Kidney (tissue), 13 donors: ENCODE measurements at regions not wholly inside any gene's neighbourhood (a gene's known extent, or its start where the extent isn't known, plus 50 kb on each side); places are given as distances from the start of the nearest gene placed in this dataset.

Experiments used
- DNase-seq, 5 donors: peaks; one replicate each; pipeline ENCODE4 v3.0.0-alpha.2; 2013 to 2020
- FAIRE-seq: peaks from 2 replicates; lab custom pipeline; 2012; peaks lifted over from hg19 to GRCh38; lab: Jason Lieb, UNC
- H3K27ac ChIP-seq, 2 donors: one replicate each; pipeline ENCODE4 v1.7.0; 2013; ENCODE audit warnings: low read depth in 2 of 2, low read length in 2 of 2, inconsistent platforms in 1 of 2
- H3K27me3 ChIP-seq: one replicate; pipeline ENCODE4 v1.7.1; 2013; ENCODE audit warnings: low read length, inconsistent platforms; ENCODE audit not compliant: control insufficient read depth, insufficient read depth
- H3K36me3 ChIP-seq, 3 donors: one replicate each; pipeline versions ENCODE4 v1.7.0 to v1.7.1; 2013; ENCODE audit warnings: low read length in 3 of 3, control low read depth in 1 of 3, inconsistent platforms in 1 of 3; ENCODE audit not compliant: insufficient read depth in 3 of 3, control insufficient read depth in 2 of 3
- H3K4me1 ChIP-seq, 3 donors: one replicate each; pipeline versions ENCODE4 v1.7.0 to v1.7.1; 2013; ENCODE audit warnings: low read length in 3 of 3, inconsistent platforms in 1 of 3, low read depth in 1 of 3; ENCODE audit not compliant: control insufficient read depth in 2 of 3, insufficient read depth in 2 of 3
- H3K4me3 ChIP-seq, 3 donors: one replicate each; pipeline versions ENCODE4 v1.7.0 to v1.8.1; 2013; ENCODE audit warnings: low read length in 3 of 3, control low read depth in 1 of 3, inconsistent platforms in 1 of 3
- H3K9ac ChIP-seq, 3 donors: one replicate each; pipeline versions ENCODE4 v1.7.0 to v1.7.1; 2013; ENCODE audit warnings: low read length in 3 of 3, control low read depth in 1 of 3, inconsistent platforms in 1 of 3
- H3K9me3 ChIP-seq, 3 donors: one replicate each; pipeline versions ENCODE4 v1.7.0 to v1.7.1; 2013; ENCODE audit warnings: low read length in 3 of 3, control low read depth in 1 of 3, inconsistent platforms in 1 of 3; ENCODE audit not compliant: control insufficient read depth in 2 of 3, insufficient read depth in 1 of 3
- CTCF ChIP-seq: IDR thresholded peaks from 3 replicates; pipeline ENCODE4 v1.5.1; 2012; ENCODE audit warnings: mild to moderate bottlenecking, moderate library complexity, borderline replicate concordance; ENCODE audit not compliant: insufficient read depth; ENCODE audit errors: extremely low read depth
- intact Hi-C: fragments of 100-400 bp; cut with DNase I; formaldehyde crosslinking; loops from one replicate; pipeline ENCODE4 v1.11.1; 2022
- donor health status: control.
- donor health status: control.
- donor health status: control.
- donor health status: control.
- donor health status: control.
- donor health status: DM: yes; HTN: yes; CAD: no.
- donor health status: Normal renal cell carcinoma (clear cell type).

DNA sequence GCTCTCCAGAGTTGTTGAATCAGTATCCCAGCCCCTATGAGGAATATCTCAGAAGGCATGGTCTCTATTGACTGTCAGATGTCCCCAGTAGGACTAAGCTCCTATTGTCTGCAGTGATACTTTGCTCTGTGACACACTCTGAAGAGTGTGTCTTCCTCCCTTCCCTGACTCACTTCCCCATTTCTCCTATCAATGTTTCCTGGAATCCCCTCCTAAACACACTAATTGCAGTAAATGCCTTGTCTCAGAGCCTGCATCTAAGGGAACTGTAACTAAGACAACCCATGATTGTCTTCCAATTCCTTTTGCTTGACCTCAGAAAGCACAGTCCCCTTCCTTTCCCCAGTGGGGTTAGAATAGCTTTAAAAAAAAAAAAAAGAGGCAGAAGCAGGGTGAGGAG is 397.3 kb upstream of the PROK2 start:
- no peak overlapping the region for H3K27ac ChIP-seq
- no peaks in the 10 kb centered on the region for H3K36me3 ChIP-seq
- intact Hi-C loops: no loop called here
- H3K4me3 ChIP-seq: no peak overlapping the region
- no peaks in the 10 kb centered on the region for H3K9me3 ChIP-seq
- no peaks in the 10 kb centered on the region for H3K27me3 ChIP-seq
- no peak overlapping the region for H3K9ac ChIP-seq
- FAIRE-seq: no peak
- no peak for TF ChIP-seq CTCF
- peaks cover 0 to 4% (median 0%) of the 10 kb centered on the region in 3 donors for H3K4me1 ChIP-seq
- no peak for DNase-seq

DNA sequence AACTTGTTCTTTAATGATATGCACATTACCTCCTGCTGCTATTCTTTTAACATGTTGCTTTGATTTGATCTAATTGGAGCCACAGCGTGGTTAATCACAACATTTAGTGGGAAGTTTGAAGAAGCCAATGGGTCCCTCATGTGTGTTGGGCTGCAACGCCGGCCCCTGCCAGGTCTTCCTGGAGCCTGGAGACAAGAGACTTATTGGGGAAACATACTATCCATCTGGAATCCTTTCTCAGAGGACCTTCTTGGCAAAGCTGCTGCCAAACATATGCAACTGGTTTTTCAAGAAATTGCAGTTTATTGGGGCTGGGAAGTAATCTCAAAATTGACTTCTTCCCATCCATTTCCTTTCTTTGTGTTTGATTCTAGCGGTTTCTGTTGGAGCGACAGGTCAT is 396.3 kb upstream of the PROK2 start:
- Histone ChIP-seq H3K9ac (no peak overlapping the region), H3K36me3 (no peaks in the 10 kb centered on the region), H3K27me3 (no peaks in the 10 kb centered on the region), H3K9me3 (no peaks in the 10 kb centered on the region), H3K27ac (no peak overlapping the region), H3K4me1 (peaks cover 0 to 6% (median 0%) of the 10 kb centered on the region in 3 donors), H3K4me3 (no peak overlapping the region)
- DNase-seq: no peak
- intact Hi-C loops: no loop called here
- no peak for TF ChIP-seq CTCF
- FAIRE-seq: no peak

- no peak overlapping the region for H3K27ac ChIP-seq
- intact Hi-C loops: no loop called here
- H3K36me3 ChIP-seq: no peaks in the 10 kb centered on the region
- H3K4me1 ChIP-seq: peaks cover 0 to 6% (median 0%) of the 10 kb centered on the region in 3 donors
- DNase-seq: no peak
- H3K4me3 ChIP-seq: no peak overlapping the region
- no peak overlapping the region for H3K9ac ChIP-seq
- no peak for TF ChIP-seq CTCF
- no peak for FAIRE-seq
- no peaks in the 10 kb centered on the region for H3K27me3 ChIP-seq
- no peaks in the 10 kb centered on the region for H3K9me3 ChIP-seq
Measured at GRCh38 chr3:72180405-72180804, 395.5 kb upstream of the PROK2 start.

GRCh38 chr3:72179107-72179464 is 394.1 kb upstream of the PROK2 start:
- intact Hi-C loops: no loop called here

More at GRCh38 chr3:72179107-72179464, 394.1 kb upstream of the PROK2 start:
- Histone ChIP-seq H3K4me3 (no peak overlapping the region), H3K27me3 (no peaks in the 10 kb centered on the region), H3K4me1 (peaks cover 0 to 6% (median 0%) of the 10 kb centered on the region in 3 donors), H3K27ac (no peak overlapping the region), H3K36me3 (no peaks in the 10 kb centered on the region), H3K9ac (no peak overlapping the region), H3K9me3 (no peaks in the 10 kb centered on the region)
- FAIRE-seq: no peak
- TF ChIP-seq CTCF: no peak
- no peak for DNase-seq
